DMS53 (cell line): ENCODE measurements at regions not wholly inside any gene's neighbourhood (a gene's known extent, or its start where the extent isn't known, plus 50 kb on each side); places are given as distances from the start of the nearest gene placed in this dataset.

Experiments used
- DNase-seq: peaks from one replicate; lab custom pipeline; 2025; lab: John Stamatoyannopoulos, UW

DNA sequence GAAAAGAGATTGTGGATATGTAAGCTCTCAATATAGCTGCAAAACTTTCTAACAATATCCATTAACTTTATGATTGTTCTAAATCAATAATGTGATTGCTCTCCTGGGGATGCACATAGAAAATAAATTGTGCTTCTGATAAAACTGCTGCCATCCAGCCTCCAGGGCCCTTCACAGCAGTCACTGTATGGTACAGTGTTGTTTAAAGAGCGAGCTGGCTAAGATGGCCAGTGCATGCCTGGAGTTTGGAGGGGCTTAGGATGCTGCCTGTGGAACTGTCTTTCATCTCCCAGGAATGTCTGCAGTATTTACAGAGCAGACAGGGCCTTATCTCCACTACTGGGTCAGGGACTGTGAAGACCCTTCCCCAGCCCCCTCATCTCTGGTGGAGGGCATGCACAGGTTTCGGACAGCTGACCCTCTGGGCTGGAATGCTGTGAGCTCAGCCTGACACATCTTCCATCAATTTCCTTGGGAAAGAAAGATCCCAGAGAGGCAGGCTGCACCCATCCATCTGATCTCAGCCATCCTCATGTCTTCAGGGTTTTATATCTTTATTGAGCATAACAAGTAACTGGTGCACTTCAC is 137.0 kb downstream of the PLPP3 start:
- DNase-seq: no peak

GRCh38 chr1:56441601-56442000 is 137.8 kb downstream of the PLPP3 start:
- no peak for DNase-seq

GRCh38 chr1:56439610-56440264 is 139.6 kb downstream of the PLPP3 start:
- DNase-seq: no peak

GRCh38 chr1:56438901-56439551 is 140.3 kb downstream of the PLPP3 start:
- DNase-seq: no peak

- DNase-seq: peak; percentile 40
Measured at GRCh38 chr1:56437959-56438358, 141.4 kb downstream of the PLPP3 start.

DNA sequence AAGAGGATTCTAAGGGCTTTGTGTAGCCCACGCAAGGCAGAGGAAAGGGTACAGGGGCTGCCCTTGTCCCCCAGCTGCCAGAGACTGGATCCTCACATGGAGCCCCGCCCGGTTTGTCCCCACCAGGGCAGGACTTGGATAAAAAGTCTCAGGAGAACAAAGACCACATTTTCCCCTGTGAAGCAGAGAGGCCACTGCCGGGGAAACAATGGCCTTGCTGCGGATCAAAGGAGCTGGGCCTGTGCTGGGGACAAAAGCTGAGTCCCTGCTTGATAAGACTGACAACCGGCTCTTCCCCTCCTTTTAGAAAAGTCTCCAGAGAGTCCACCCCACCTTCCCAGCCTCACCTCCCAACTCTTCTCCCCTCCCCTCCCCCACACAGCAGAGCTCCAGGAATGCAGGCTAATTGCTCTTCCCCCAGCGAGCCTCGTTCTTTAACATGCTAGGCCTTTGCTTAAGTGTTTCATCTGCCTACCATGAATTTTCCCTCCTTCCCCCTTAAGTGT is 142.4 kb downstream of the PLPP3 start:
- DNase-seq: no peak

GRCh38 chr1:56436296-56436695 is 143.1 kb downstream of the PLPP3 start:
- DNase-seq: no peak

DNA sequence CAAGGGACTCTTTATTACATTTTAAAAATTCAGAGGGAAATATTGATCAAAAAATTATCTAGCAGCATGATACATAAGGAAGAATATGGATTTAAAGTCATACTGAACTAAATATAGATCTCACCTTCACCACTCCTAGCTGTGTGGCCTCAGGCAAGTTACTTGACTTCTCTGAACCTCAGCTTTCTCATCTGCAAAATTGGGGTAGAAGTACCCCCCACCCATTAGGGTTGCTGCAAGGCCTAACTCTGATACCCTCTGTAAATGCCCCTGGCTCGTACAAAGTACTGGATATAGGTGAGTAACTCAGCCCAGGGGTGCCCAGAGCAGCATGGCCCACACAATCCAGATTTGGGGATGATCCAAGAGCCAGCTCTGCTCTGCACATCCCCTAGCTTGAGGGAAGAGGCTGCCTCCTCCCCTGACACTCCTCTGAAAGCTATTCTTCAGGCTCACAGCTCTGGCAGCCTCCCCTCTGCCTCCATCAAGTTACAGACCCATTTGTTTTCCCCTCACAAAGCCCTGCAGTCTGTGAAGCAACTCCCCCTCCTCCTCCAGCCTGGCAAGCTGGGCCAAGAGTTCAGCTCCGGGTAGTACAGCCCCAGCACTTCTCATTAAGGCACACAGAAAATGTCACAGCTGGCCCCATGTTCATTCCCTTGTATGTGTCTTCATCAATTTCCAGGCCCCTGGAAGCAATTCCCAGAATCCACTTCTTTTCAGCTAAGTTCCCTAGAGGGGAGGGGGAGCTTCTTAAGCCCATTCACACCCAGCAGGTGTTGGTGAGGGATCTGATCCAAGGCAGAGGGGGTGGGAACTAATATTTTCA is 143.7 kb downstream of the PLPP3 start:
- no peak for DNase-seq

DNA sequence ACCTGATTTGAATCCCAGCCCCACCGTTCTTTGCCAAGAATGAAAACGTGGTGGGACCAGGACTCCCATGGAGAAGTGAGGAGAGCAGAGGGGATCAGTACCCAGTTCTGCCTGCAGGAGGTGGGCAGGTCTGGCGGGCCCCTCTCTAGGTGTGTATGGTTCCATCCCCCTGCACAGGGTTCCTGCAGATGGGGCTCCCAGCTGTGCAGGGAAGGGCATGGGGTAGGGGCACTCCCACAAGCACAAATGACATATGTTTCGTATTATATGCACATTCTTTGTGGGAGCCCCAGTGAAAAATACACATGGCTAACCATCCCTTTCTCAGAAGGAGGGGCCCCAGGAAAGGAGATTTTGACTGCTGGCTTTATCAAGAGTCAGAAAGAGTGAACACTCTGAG is 144.6 kb downstream of the PLPP3 start:
- no peak for DNase-seq

- no peak for DNase-seq
Measured at GRCh38 chr1:56434025-56434424, 145.3 kb downstream of the PLPP3 start.

GRCh38 chr1:56433056-56433577 is 146.2 kb downstream of the PLPP3 start:
- no peak for DNase-seq

- no peak for DNase-seq
Measured at GRCh38 chr1:56432166-56432971, 147.0 kb downstream of the PLPP3 start.

- DNase-seq: no peak
Measured at GRCh38 chr1:56430141-56430839, 149.1 kb downstream of the PLPP3 start.

DNA sequence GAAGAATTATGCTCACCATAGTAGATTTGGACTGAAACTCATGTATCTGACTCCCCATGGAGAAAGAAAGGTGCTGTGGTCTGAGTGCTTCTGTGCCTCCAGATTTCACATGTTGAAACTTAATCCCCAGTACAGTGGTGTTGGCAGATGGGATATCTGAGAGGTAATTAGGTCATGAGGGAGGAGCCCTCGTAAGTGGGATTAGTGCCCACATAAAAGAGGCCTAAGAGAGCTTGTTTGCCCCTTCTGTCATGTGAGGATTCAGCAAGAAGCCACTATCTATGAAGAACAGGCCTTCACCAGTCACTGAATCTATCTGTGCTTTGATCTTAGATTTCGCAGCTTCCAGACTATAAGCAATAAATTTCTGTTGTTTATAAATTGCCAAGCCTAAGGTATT is 150.1 kb downstream of the PLPP3 start:
- peak; percentile 52 for DNase-seq

DNA sequence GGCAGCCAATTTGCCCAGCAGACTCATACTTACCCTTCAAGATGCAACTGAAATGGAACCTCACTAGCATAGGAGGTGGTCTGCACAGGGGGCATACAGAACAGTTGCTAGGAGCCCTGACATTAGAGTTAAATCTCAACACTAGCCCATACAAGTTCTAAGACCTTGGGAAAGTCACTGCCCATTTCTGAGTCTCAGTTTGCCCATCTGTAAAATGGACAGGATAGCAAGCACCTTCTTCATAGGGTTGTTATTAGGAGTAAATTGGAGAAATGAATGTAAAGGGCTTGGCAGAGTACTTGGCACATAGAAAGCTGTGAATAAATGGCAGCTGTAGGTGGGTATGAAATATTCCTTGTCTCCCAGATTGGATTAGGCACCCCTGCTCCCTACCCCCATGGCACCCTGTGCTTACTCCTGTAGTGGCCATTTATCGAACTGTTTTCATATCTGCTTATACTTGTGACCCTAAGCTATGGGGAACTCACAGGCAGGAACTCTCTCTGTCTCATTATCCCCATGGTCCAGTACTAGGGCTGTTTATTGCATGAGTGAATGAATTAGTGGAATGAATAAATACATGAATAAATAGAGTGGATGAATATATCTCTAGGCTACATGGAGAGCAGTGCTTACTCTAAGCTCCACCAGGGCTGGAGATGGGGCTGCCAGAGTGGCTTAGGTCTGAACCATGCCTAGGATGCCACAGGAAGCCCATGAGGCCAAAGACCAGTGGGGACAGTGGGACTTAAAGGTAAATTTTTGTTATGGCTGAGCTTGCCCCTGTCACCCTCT is 152.6 kb downstream of the PLPP3 start:
- DNase-seq: no peak

GRCh38 chr1:56425494-56426037 is 153.8 kb downstream of the PLPP3 start:
- no peak for DNase-seq

GRCh38 chr1:56424744-56425493 is 154.4 kb downstream of the PLPP3 start:
- DNase-seq: peak; percentile 82

GRCh38 chr1:56423716-56424115 is 155.6 kb downstream of the PLPP3 start:
- DNase-seq: no peak

GRCh38 chr1:56418151-56418631 is 161.2 kb downstream of the PLPP3 start:
- no peak for DNase-seq
